Peyer's patch (tissue), 4 donors: ENCODE measurements at regions not wholly inside any gene's neighbourhood (a gene's known extent, or its start where the extent isn't known, plus 50 kb on each side); places are given as distances from the start of the nearest gene placed in this dataset.

ENCODE experiments used
- POLR2A ChIP-seq, 2 donors: fragments of 450-650 bp; IDR thresholded peaks; one replicate each; pipeline ENCODE4 v1.5.1; 2017; ENCODE audit warnings: antibody characterized with exemption in 2 of 2, mild to moderate bottlenecking in 2 of 2, moderate library complexity in 2 of 2
- TF ChIP-seq, protein P1 (sequence below), 6 experiments: fragments of 450-650 bp in 4 of 6; fragments of 200-600 bp in 2 of 6; sonication (generic) in 1 of 6; IDR thresholded peaks; one replicate each; pipeline ENCODE4 v1.5.1; 2017 to 2019; ENCODE audit warnings: antibody characterized with exemption in 6 of 6, mild to moderate bottlenecking in 3 of 6, moderate library complexity in 1 of 6

DNA sequence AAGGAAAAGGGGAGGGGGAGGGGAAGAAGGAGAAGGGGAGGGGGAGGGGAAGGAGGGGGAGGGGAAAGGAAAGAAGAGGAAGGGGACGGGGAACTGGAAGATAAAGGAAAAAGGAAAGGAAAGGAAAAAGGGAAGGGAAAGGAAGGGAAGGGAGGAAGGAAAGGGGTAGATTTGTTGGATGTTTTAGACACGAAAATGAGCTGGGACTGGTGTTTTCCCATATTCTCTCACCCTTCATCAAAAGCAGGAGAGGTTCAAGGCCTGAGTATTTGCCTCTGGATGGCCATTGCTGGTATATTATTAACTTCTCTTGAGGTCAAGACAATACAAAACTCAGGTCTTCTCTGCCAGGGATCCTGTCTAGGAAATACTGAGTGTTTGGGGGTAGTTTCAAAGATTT lies 652.7 kb downstream of the ANKRD7 start:
- TF ChIP-seq POLR2A (IDR thresholded peaks at IDR 0.05): no peak
- TF ChIP-seq, protein P1, sequence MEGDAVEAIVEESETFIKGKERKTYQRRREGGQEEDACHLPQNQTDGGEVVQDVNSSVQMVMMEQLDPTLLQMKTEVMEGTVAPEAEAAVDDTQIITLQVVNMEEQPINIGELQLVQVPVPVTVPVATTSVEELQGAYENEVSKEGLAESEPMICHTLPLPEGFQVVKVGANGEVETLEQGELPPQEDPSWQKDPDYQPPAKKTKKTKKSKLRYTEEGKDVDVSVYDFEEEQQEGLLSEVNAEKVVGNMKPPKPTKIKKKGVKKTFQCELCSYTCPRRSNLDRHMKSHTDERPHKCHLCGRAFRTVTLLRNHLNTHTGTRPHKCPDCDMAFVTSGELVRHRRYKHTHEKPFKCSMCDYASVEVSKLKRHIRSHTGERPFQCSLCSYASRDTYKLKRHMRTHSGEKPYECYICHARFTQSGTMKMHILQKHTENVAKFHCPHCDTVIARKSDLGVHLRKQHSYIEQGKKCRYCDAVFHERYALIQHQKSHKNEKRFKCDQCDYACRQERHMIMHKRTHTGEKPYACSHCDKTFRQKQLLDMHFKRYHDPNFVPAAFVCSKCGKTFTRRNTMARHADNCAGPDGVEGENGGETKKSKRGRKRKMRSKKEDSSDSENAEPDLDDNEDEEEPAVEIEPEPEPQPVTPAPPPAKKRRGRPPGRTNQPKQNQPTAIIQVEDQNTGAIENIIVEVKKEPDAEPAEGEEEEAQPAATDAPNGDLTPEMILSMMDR (IDR thresholded peaks at IDR 0.05): no peak
